GM12875 (cell line): ENCODE measurements at regions not wholly inside any gene's neighbourhood (a gene's known extent, or its start where the extent isn't known, plus 50 kb on each side); places are given as distances from the start of the nearest gene placed in this dataset.

ENCODE experiments used
- H3K4me3 ChIP-seq: one replicate; pipeline ENCODE4 v1.5.1; 2011; ENCODE audit warnings: low read depth, low read length, control low read depth
- CTCF ChIP-seq: IDR thresholded peaks from 2 replicates; pipeline ENCODE4 v1.5.1; 2011; ENCODE audit warnings: low read depth, mild to moderate bottlenecking, control low read depth, inconsistent platforms, low read length, moderate library complexity, borderline replicate concordance; ENCODE audit not compliant: insufficient read depth

- TF ChIP-seq CTCF: no peak
- no peak overlapping the region for H3K4me3 ChIP-seq
Observed at GRCh38 chr13:105338006-105338405, 1197.5 kb downstream of the EFNB2 start.

- TF ChIP-seq CTCF: no peak
- no peak overlapping the region for H3K4me3 ChIP-seq
Observed at GRCh38 chr13:105336706-105337576, 1198.5 kb downstream of the EFNB2 start.

- TF ChIP-seq CTCF: no peak
Observed at GRCh38 chr13:105334211-105334610, 1201.3 kb downstream of the EFNB2 start.

GRCh38 chr13:105333416-105333815, 1202.0 kb downstream of the EFNB2 start:
- no peak for TF ChIP-seq CTCF
- no peak overlapping the region for H3K4me3 ChIP-seq

More at GRCh38 chr13:105334211-105334610, 1201.3 kb downstream of the EFNB2 start:
- H3K4me3 ChIP-seq: no peak overlapping the region

GRCh38 chr13:105329359-105329758, 1206.1 kb downstream of the EFNB2 start:
- H3K4me3 ChIP-seq: no peak overlapping the region
- TF ChIP-seq CTCF: no peak

GRCh38 chr13:105328212-105328611, 1207.2 kb downstream of the EFNB2 start:
- H3K4me3 ChIP-seq: no peak overlapping the region
- TF ChIP-seq CTCF: no peak

GRCh38 chr13:105327581-105328126, 1207.8 kb downstream of the EFNB2 start:
- no peak for TF ChIP-seq CTCF

More at GRCh38 chr13:105327581-105328126, 1207.8 kb downstream of the EFNB2 start:
- H3K4me3 ChIP-seq: no peak overlapping the region
